ENCODE measurements at regions not wholly inside any gene's neighbourhood (a gene's known extent, or its start where the extent isn't known, plus 50 kb on each side); places are given as distances from the start of the nearest gene placed in this dataset.

- TF ChIP-seq ZNF175 (CRISPR knock-in tag; IDR thresholded peaks at IDR 0.05; ENCODE audit: low read depth) (no peak), RUNX1 (IDR thresholded peaks at IDR 0.05; ENCODE audit: low read depth) (no peak), CBX5 (IDR thresholded peaks at IDR 0.05; ENCODE audit: borderline replicate concordance, low read depth) (no peak), SAP30 (IDR thresholded peaks at IDR 0.05; ENCODE audit: borderline replicate concordance, insufficient read depth, low read depth, low read length, poor library complexity, severe bottlenecking) (no peak), MXD1 (CRISPR knock-in tag; IDR thresholded peaks at IDR 0.05; ENCODE audit: borderline replicate concordance, poor library complexity, severe bottlenecking) (no peak), CEBPB (tag; IDR thresholded peaks at IDR 0.05) (no peak), GABPB2 (CRISPR knock-in tag; conservative IDR thresholded peaks at IDR 0.05) (no peak), NONO (IDR thresholded peaks at IDR 0.05; ENCODE audit: low read depth in 2 of 2, low read length in 1 of 2) (no peak), ELK3 (CRISPR knock-in tag; IDR thresholded peaks at IDR 0.05) (no peak), ZNF436 (CRISPR knock-in tag; IDR thresholded peaks at IDR 0.05) (no peak), EP300 (IDR thresholded peaks at IDR 0.05; ENCODE audit: low read length) (peak; percentile 66), FUS (optimal IDR thresholded peaks at IDR 0.05; ENCODE audit: low read depth, low read length) (no peak), NR3C1 (CRISPR knock-in tag; IDR thresholded peaks at IDR 0.05) (no peak), HMG20B (CRISPR knock-in tag; IDR thresholded peaks at IDR 0.05) (no peak), ZZZ3 (IDR thresholded peaks at IDR 0.05) (no peak), FOXA1 (IDR thresholded peaks at IDR 0.05; ENCODE audit: borderline replicate concordance) (no peak), POLR2A (conservative IDR thresholded peaks at IDR 0.05) (no peak), HNRNPLL (IDR thresholded peaks at IDR 0.05; ENCODE audit: low read depth, low read length, poor library complexity, severe bottlenecking) (no peak), GTF2F1 (IDR thresholded peaks at IDR 0.05; ENCODE audit: low read depth, low read length) (no peak)
- TF ChIP-seq, protein P1, sequence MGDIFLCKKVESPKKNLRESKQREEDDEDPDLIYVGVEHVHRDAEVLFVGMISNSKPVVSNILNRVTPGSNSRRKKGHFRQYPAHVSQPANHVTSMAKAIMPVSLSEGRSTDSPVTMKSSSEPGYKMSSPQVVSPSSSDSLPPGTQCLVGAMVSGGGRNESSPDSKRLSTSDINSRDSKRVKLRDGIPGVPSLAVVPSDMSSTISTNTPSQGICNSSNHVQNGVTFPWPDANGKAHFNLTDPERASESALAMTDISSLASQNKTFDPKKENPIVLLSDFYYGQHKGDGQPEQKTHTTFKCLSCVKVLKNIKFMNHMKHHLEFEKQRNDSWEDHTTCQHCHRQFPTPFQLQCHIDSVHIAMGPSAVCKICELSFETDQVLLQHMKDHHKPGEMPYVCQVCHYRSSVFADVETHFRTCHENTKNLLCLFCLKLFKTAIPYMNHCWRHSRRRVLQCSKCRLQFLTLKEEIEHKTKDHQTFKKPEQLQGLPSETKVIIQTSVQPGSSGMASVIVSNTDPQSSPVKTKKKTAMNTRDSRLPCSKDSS (IDR thresholded peaks at IDR 0.05; ENCODE audit: low read depth, partially characterized antibody) = no peak
- TF ChIP-seq, protein P2, sequence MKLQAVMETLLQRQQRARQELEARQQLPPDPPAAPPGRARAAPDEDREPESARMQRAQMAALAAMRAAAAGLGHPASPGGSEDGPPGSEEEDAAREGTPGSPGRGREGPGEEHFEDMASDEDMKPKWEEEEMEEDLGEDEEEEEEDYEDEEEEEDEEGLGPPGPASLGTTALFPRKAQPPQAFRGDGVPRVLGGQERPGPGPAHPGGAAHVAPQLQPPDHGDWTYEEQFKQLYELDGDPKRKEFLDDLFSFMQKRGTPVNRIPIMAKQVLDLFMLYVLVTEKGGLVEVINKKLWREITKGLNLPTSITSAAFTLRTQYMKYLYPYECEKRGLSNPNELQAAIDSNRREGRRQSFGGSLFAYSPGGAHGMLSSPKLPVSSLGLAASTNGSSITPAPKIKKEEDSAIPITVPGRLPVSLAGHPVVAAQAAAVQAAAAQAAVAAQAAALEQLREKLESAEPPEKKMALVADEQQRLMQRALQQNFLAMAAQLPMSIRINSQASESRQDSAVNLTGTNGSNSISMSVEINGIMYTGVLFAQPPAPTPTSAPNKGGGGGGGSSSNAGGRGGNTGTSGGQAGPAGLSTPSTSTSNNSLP (IDR thresholded peaks at IDR 0.05; ENCODE audit: borderline replicate concordance, low read depth, low read length) = peak; percentile 5; the same call in 1 of the 2 replicates
- TF ChIP-seq, protein P3, sequence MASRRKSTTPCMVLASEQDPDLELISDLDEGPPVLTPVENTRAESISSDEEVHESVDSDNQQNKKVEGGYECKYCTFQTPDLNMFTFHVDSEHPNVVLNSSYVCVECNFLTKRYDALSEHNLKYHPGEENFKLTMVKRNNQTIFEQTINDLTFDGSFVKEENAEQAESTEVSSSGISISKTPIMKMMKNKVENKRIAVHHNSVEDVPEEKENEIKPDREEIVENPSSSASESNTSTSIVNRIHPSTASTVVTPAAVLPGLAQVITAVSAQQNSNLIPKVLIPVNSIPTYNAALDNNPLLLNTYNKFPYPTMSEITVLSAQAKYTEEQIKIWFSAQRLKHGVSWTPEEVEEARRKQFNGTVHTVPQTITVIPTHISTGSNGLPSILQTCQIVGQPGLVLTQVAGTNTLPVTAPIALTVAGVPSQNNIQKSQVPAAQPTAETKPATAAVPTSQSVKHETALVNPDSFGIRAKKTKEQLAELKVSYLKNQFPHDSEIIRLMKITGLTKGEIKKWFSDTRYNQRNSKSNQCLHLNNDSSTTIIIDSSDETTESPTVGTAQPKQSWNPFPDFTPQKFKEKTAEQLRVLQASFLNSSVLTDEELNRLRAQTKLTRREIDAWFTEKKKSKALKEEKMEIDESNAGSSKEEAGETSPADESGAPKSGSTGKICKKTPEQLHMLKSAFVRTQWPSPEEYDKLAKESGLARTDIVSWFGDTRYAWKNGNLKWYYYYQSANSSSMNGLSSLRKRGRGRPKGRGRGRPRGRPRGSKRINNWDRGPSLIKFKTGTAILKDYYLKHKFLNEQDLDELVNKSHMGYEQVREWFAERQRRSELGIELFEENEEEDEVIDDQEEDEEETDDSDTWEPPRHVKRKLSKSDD (conservative IDR thresholded peaks at IDR 0.05; ENCODE audit: low read length) = no peak
Observed at GRCh38 chr6:139448051-139448649, 73.7 kb upstream of the CITED2 start (continued).

Measured in K562 (cell line).